Keratinocyte (primary cell): ENCODE measurements at regions not wholly inside any gene's neighbourhood (a gene's known extent, or its start where the extent isn't known, plus 50 kb on each side); places are given as distances from the start of the nearest gene placed in this dataset.

Experiments used
- DNase-seq: peaks from one replicate; pipeline ENCODE4 v3.0.0-alpha.2; 2011; ENCODE audit warnings: low read depth, missing footprints, low spot score
- FAIRE-seq: peaks from 2 replicates; lab custom pipeline; 2011; peaks lifted over from hg19 to GRCh38; lab: Jason Lieb, UNC
- H2AFZ ChIP-seq: 2 replicates; pipeline ENCODE4 v1.6.0; 2012; ENCODE audit warnings: low read length, control low read depth, inconsistent platforms; ENCODE audit not compliant: control insufficient read depth
- H3K27ac ChIP-seq: 2 replicates; pipeline ENCODE4 v1.5.1; 2011; ENCODE audit warnings: low read length; ENCODE audit not compliant: control insufficient read depth, insufficient read depth
- H3K27me3 ChIP-seq: 3 replicates; pipeline ENCODE4 v1.6.0; 2011; ENCODE audit warnings: low read length; ENCODE audit not compliant: control insufficient read depth, insufficient read depth; ENCODE audit errors: extremely low read depth
- H3K36me3 ChIP-seq, 2 experiments: 2 replicates in 1 of 2; 3 replicates in 1 of 2; pipeline ENCODE4 v1.5.1; 2011; ENCODE audit warnings: low read length in 2 of 2, mild to moderate bottlenecking in 1 of 2; ENCODE audit not compliant: control insufficient read depth in 2 of 2, insufficient read depth in 2 of 2; ENCODE audit errors: extremely low read depth in 1 of 2
- H3K4me1 ChIP-seq: 3 replicates; pipeline ENCODE4 v1.5.1; 2011; ENCODE audit warnings: low read length; ENCODE audit not compliant: control insufficient read depth, insufficient read depth; ENCODE audit errors: extremely low read depth
- H3K4me2 ChIP-seq: 3 replicates; pipeline ENCODE4 v1.6.0; 2011; ENCODE audit warnings: low read depth, low read length; ENCODE audit not compliant: control insufficient read depth, insufficient read depth; ENCODE audit errors: extremely low read depth
- H3K4me3 ChIP-seq, 3 experiments: fragments of 200-600 bp in 1 of 3; sonication (generic) in 1 of 3; 2 replicates in 2 of 3; 3 replicates in 1 of 3; pipeline ENCODE4 v1.5.1; 2011 to 2016; ENCODE audit warnings: low read length in 3 of 3, mild to moderate bottlenecking in 3 of 3, control low read depth in 2 of 3, inconsistent platforms in 1 of 3, low read depth in 1 of 3, mixed read lengths in 1 of 3, mixed run types in 1 of 3, moderate library complexity in 1 of 3; ENCODE audit not compliant: control insufficient read depth in 2 of 3, insufficient read depth in 2 of 3; ENCODE audit errors: extremely low read depth in 1 of 3
- H3K79me2 ChIP-seq: 2 replicates; pipeline ENCODE4 v1.6.0; 2012; ENCODE audit warnings: low read length; ENCODE audit not compliant: control insufficient read depth, insufficient read depth
- H3K9ac ChIP-seq: 3 replicates; pipeline ENCODE4 v1.6.0; 2011; ENCODE audit warnings: low read length; ENCODE audit not compliant: control insufficient read depth, insufficient read depth; ENCODE audit errors: extremely low read depth
- H3K9me1 ChIP-seq: 3 replicates; pipeline ENCODE4 v1.6.0; 2011; ENCODE audit warnings: low read length; ENCODE audit not compliant: control insufficient read depth, insufficient read depth; ENCODE audit errors: extremely low read depth
- H3K9me3 ChIP-seq: 2 replicates; pipeline ENCODE4 v1.5.1; 2012; ENCODE audit warnings: low read depth, low read length; ENCODE audit not compliant: control insufficient read depth
- H4K20me1 ChIP-seq: 3 replicates; pipeline ENCODE4 v1.6.0; 2011; ENCODE audit warnings: low read length; ENCODE audit not compliant: control insufficient read depth, insufficient read depth; ENCODE audit errors: extremely low read depth
- CTCF ChIP-seq, 3 experiments: IDR thresholded peaks in 1 of 3; conservative IDR thresholded peaks in 1 of 3; optimal IDR thresholded peaks in 1 of 3; 2 replicates in 2 of 3; 3 replicates in 1 of 3; pipeline versions ENCODE3 to v1.5.1; 2011; ENCODE audit warnings: low read length in 3 of 3, mild to moderate bottlenecking in 3 of 3, moderate library complexity in 2 of 3, control low read depth in 1 of 3, inconsistent platforms in 1 of 3; ENCODE audit not compliant: insufficient read depth in 2 of 3; ENCODE audit errors: extremely low read depth in 1 of 3
- EZH2 ChIP-seq: IDR thresholded peaks from one replicate; pipeline ENCODE4 v1.6.1; 2012; ENCODE audit warnings: inconsistent platforms, mild to moderate bottlenecking, low read length, moderate library complexity
- dilution Hi-C: fragments of 300-500 bp; cut with MboI; formaldehyde crosslinking; loops from one replicate; pipeline ENCODE4 v1.7.0; 2020; ENCODE audit warnings: low sequenced_read_pairs; ENCODE audit not compliant: extremely low pct_ligation_motif_present

DNA sequence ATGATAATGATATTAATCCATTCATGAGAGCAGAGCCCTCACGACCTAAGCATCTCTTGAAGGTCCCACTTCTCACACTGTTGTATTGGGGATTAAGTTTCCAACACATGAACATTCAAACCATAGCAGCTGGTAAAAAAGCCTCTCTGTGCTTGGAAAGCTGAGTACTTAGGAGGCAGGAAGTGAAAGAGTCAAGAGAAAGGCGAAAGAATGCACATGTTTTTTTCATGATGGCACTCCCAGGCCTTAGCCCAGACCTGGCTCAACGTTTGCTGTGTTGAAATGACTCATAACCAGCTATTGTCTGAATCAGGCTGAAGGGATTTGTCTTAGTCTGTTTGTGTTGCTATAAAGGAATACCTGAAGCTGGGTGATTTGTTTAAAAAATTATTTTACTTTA, 84.4 kb upstream of the RGMA start:
- H3K9ac ChIP-seq, result no peak overlapping the region
- no peaks in the 10 kb centered on the region for H3K79me2 ChIP-seq
- TF ChIP-seq CTCF (optimal IDR thresholded peaks at IDR 0.05 in 1 of 3, IDR thresholded peaks at IDR 0.05 in 1 of 3, conservative IDR thresholded peaks at IDR 0.05 in 1 of 3; ENCODE audit: extremely low read depth in 1 of 3, insufficient read depth in 2 of 3, low read length in 3 of 3) (no peak), EZH2 (no peak)
- no peaks in the 10 kb centered on the region for H3K27me3 ChIP-seq
- no peaks in the 10 kb centered on the region for H4K20me1 ChIP-seq
- H3K4me2 ChIP-seq, result peak overlapping the region; percentile 50
- H3K27ac ChIP-seq, result peak overlapping the region; percentile 61
- dilution Hi-C loops, result no loop called here
- DNase-seq (peak; percentile 68), FAIRE-seq (peak; percentile 93)
- H3K9me3 ChIP-seq, result no peaks in the 10 kb centered on the region
- no peaks in the 10 kb centered on the region for H3K9me1 ChIP-seq
- peak overlapping the region; percentile 76 for H2AFZ ChIP-seq
- H3K4me1 ChIP-seq, result peaks cover 12% of the 10 kb centered on the region
- H3K36me3 ChIP-seq, result no peaks in the 10 kb centered on the region
- H3K4me3 ChIP-seq, result no peak overlapping the region

GRCh38 chr15:93171476-93171875, 82.5 kb upstream of the RGMA start:
- no peaks in the 10 kb centered on the region for H3K9me3 ChIP-seq
- no peak for FAIRE-seq
- H3K4me1 ChIP-seq, result peaks cover 12% of the 10 kb centered on the region
- H3K4me3 ChIP-seq, result no peak overlapping the region
- TF ChIP-seq EZH2, result no peak
- H3K79me2 ChIP-seq, result no peaks in the 10 kb centered on the region
- no peaks in the 10 kb centered on the region for H3K27me3 ChIP-seq
- no peak overlapping the region for H3K9ac ChIP-seq
- no peaks in the 10 kb centered on the region for H3K9me1 ChIP-seq
- no peaks in the 10 kb centered on the region for H3K36me3 ChIP-seq
- no peak overlapping the region for H3K4me2 ChIP-seq
- no peak overlapping the region for H2AFZ ChIP-seq
- no peaks in the 10 kb centered on the region for H4K20me1 ChIP-seq
- DNase-seq, result no peak
- no peak overlapping the region for H3K27ac ChIP-seq
- dilution Hi-C loops, result no loop called here

DNA sequence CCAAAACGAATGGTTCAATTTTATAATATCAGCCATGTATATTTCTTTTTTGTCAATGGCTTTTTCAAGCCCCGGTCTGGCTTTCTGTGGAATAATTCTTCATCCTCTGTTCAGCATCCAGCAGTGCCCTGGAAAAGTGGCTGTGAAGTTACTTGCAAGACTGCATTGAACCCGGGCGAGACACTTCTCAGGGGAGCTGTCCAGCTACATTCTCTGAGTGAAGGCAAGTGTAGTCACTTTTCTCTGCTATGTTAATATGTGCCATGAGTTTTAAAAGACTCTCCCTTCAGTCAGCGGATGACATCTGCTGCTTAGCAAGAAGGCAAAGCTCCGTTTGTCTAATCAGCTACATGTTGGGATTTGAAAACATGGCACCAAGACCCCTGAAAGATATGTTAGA, 81.3 kb upstream of the RGMA start:
- no peaks in the 10 kb centered on the region for H4K20me1 ChIP-seq
- no peaks in the 10 kb centered on the region for H3K36me3 ChIP-seq
- H3K27ac ChIP-seq, result no peak overlapping the region
- DNase-seq (no peak), FAIRE-seq (no peak)
- H3K4me2 ChIP-seq, result no peak overlapping the region
- no peaks in the 10 kb centered on the region for H3K79me2 ChIP-seq
- no peak overlapping the region for H2AFZ ChIP-seq
- H3K4me1 ChIP-seq, result peaks cover 12% of the 10 kb centered on the region
- dilution Hi-C loops, result no loop called here
- no peak for TF ChIP-seq EZH2
- H3K27me3 ChIP-seq, result no peaks in the 10 kb centered on the region
- H3K4me3 ChIP-seq, result no peak overlapping the region
- no peak overlapping the region for H3K9ac ChIP-seq
- H3K9me3 ChIP-seq, result no peaks in the 10 kb centered on the region
- no peaks in the 10 kb centered on the region for H3K9me1 ChIP-seq
